Esophagus muscularis mucosa (tissue), 4 donors: ENCODE measurements at regions not wholly inside any gene's neighbourhood (a gene's known extent, or its start where the extent isn't known, plus 50 kb on each side); places are given as distances from the start of the nearest gene placed in this dataset.

Source experiments
- DNase-seq: peaks from one replicate; pipeline ENCODE4 v3.0.0-alpha.2; 2017; ENCODE audit errors: extremely low spot score
- H3K27ac ChIP-seq, 4 donors: fragments of 200-600 bp; sonication (generic); replicated peaks in 1 of 4; 1 replicate in 3 of 4; 2 replicates in 1 of 4; pipeline ENCODE4 v1.5.1; 2016 to 2019; ENCODE audit warnings: mild to moderate bottlenecking in 1 of 4
- H3K27me3 ChIP-seq, 4 donors: fragments of 200-600 bp; sonication (generic); one replicate each; pipeline versions ENCODE4 v1.5.1 to v1.6.0; 2016 to 2019
- H3K36me3 ChIP-seq, 4 donors: fragments of 200-600 bp; sonication (generic); one replicate each; pipeline ENCODE4 v1.5.1; 2016 to 2019
- H3K4me1 ChIP-seq, 4 donors: fragments of 200-600 bp; sonication (generic); one replicate each; pipeline ENCODE4 v1.5.1; 2016 to 2019
- H3K4me3 ChIP-seq, 4 donors: fragments of 200-600 bp; sonication (generic); 1 replicate in 2 of 4; 2 replicates in 2 of 4; pipeline ENCODE4 v1.5.1; 2016 to 2019; ENCODE audit warnings: mild to moderate bottlenecking in 4 of 4, moderate library complexity in 1 of 4
- H3K9me3 ChIP-seq, 4 donors: fragments of 200-600 bp; sonication (generic); 1 replicate in 3 of 4; 2 replicates in 1 of 4; pipeline ENCODE4 v1.5.1; 2016 to 2019
- CTCF ChIP-seq, 3 experiments: fragments of 200-600 bp in 2 of 3; fragments of 450-650 bp in 1 of 3; sonication (generic) in 2 of 3; IDR thresholded peaks; one replicate each; pipeline ENCODE4 v1.5.1; 2017 to 2019; ENCODE audit warnings: antibody characterized with exemption in 3 of 3, mild to moderate bottlenecking in 2 of 3, moderate library complexity in 1 of 3
- EP300 ChIP-seq: sonication (generic); formaldehyde crosslinking; IDR thresholded peaks from one replicate; pipeline ENCODE4 v1.6.1; 2017; ENCODE audit warnings: antibody characterized with exemption
- POLR2A ChIP-seq: fragments of 450-650 bp; IDR thresholded peaks from one replicate; pipeline ENCODE4 v1.6.1; 2017; ENCODE audit warnings: antibody characterized with exemption, moderate library complexity, mild to moderate bottlenecking, low read depth
- POLR2AphosphoS5 ChIP-seq, 2 donors: sonication (generic); formaldehyde crosslinking; IDR thresholded peaks; one replicate each; pipeline ENCODE4 v1.6.1; 2017; ENCODE audit warnings: antibody characterized with exemption in 2 of 2
- WGBS: methylation state at CpG from one replicate; pipeline ENCODE4 v1.1.5; 2018; 5-methylcytosine and 5-hydroxymethylcytosine counted together
- intact Hi-C: fragments of 100-400 bp; cut with DNase I; formaldehyde crosslinking; loops from one replicate; pipeline ENCODE4 v1.15.1; 2023

- no peak for TF ChIP-seq POLR2A
- TF ChIP-seq CTCF (IDR thresholded peaks at IDR 0.05), result no peak
- no peak for TF ChIP-seq POLR2AphosphoS5 (IDR thresholded peaks at IDR 0.05)
- TF ChIP-seq EP300, result no peak
- intact Hi-C loops, result no loop called here
- H3K27me3 ChIP-seq, result no peaks in the 10 kb centered on the region
- no peaks in the 10 kb centered on the region for H3K9me3 ChIP-seq
- no peak for DNase-seq
- peaks cover 0 to 17% (median 14%) of the 10 kb centered on the region in 4 donors for H3K4me1 ChIP-seq
- H3K27ac ChIP-seq, result no peak overlapping the region
- WGBS, result 77% methylated on average over 3 of the region's 3 CpGs
- no peaks in the 10 kb centered on the region for H3K36me3 ChIP-seq
- no peak overlapping the region for H3K4me3 ChIP-seq
Observed at GRCh38 chr10:123943307-123943706, 51.7 kb upstream of the CPXM2 start.

DNA sequence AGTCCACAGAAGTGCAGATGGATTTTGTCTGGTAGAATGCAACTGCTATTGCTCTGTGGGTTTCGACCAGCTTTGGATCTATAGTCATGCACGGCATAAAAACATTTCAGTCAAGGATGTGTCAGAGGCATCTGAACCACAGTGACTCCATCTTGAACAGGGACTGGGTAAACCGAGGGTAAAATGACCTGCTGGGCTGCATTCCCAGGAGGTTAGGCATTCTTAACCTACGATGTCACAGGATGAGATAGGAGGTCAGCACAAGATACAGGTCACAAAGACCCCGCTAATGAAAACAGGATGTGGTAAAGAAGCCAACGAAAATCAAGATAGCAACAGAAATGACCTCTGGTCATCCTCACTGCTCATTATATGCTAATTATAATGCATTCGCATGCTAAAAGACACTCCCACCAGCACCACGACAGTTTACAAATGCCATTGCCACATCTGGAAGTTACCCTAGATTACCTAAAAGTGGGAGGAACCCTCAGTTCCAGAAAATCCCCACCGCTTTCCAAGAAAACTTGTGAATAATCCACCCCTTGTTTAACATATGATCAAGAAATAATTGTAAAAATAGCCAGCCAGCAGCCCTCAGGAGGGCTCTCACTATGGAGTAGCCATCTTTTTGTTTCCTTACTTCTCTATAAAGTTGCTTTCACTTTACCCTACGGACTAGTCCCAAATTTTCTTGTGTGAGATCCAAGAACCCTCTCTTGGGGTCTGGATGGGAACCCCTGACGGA is 50.7 kb upstream of the CPXM2 start:
- intact Hi-C loops, result no loop called here
- H3K9me3 ChIP-seq, result no peaks in the 10 kb centered on the region
- 66% methylated on average over 11 of the region's 11 CpGs for WGBS
- peaks cover 0 to 17% (median 14%) of the 10 kb centered on the region in 4 donors for H3K4me1 ChIP-seq
- DNase-seq, result no peak
- H3K27me3 ChIP-seq, result no peaks in the 10 kb centered on the region
- H3K27ac ChIP-seq, result no peak overlapping the region
- H3K4me3 ChIP-seq, result no peak overlapping the region
- no peak for TF ChIP-seq POLR2AphosphoS5 (IDR thresholded peaks at IDR 0.05)
- TF ChIP-seq POLR2A, result no peak
- TF ChIP-seq CTCF (IDR thresholded peaks at IDR 0.05), result no peak
- TF ChIP-seq EP300, result no peak
- H3K36me3 ChIP-seq, result no peaks in the 10 kb centered on the region
